LNCAP (cell line): ENCODE measurements at regions not wholly inside any gene's neighbourhood (a gene's known extent, or its start where the extent isn't known, plus 50 kb on each side); places are given as distances from the start of the nearest gene placed in this dataset.

Experiments
- TF ChIP-seq, protein P1 (sequence below): fragments of 450-650 bp; IDR thresholded peaks from 2 replicates; pipeline ENCODE4 v1.5.1; 2017; ENCODE audit warnings: mild to moderate bottlenecking

- TF ChIP-seq, protein P1, sequence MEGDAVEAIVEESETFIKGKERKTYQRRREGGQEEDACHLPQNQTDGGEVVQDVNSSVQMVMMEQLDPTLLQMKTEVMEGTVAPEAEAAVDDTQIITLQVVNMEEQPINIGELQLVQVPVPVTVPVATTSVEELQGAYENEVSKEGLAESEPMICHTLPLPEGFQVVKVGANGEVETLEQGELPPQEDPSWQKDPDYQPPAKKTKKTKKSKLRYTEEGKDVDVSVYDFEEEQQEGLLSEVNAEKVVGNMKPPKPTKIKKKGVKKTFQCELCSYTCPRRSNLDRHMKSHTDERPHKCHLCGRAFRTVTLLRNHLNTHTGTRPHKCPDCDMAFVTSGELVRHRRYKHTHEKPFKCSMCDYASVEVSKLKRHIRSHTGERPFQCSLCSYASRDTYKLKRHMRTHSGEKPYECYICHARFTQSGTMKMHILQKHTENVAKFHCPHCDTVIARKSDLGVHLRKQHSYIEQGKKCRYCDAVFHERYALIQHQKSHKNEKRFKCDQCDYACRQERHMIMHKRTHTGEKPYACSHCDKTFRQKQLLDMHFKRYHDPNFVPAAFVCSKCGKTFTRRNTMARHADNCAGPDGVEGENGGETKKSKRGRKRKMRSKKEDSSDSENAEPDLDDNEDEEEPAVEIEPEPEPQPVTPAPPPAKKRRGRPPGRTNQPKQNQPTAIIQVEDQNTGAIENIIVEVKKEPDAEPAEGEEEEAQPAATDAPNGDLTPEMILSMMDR = no peak
Observed at GRCh38 chr3:103349760-103350159, 914.9 kb downstream of the ZPLD1 start.

GRCh38 chr3:103365467-103365866, 930.7 kb downstream of the ZPLD1 start:
- TF ChIP-seq, protein P1 = no peak

DNA sequence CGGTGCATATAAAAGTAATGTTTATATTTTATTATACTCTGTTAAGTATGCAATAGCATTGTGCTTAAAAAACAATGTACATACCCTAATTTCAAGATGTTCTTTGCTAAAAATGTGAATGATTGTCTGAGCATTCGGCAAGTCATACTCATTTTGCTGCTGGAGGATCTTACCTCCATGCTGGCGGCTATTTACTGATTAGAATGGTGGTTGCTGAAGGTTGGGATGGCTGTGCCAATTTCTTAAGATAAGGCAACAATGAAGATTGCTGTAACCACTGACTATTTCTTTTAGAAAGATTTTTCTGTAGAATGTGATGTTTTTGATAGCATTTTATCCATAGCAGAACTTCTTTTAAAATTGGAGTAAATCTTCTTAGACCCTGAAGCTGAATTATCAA, 932.7 kb downstream of the ZPLD1 start:
- TF ChIP-seq, protein P1 = no peak

DNA sequence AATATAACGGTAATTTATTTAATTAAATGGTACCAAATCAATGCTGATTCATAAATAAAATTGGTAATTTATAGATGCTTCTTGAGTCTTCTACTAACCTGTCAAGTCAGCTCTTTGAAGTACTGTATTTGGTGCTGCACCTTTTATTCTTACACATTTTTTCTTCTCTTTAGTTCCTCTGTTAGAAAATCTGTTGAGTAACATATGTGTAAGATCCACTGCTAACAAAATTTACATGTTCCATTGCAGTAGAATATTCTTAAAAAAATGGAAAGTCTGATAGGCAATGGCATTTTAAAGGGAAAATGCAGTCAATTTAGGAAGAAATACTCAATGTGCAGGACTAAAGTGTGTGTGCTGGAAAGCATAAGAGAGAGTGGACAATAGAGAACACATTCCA, 936.6 kb downstream of the ZPLD1 start:
- TF ChIP-seq, protein P1 = no peak

DNA sequence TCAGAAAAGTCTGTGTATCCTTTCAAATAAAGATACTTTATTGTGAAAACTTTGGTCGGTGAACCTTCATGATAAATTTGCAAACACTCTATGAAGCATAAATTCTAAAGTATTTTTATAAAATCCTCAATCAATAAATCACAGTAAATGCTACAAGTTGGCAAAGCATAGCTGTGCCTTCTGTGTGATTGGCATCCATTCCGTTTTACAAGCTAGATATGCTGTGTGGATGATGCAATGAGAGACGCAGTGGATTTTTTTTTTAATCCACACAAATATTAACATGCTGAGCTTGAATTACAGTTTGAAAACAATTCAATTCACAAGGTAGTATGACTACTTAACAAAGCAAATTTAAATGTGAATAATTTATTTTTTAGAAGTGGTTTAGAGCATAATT, 937.2 kb downstream of the ZPLD1 start:
- TF ChIP-seq, protein P1 = no peak

DNA sequence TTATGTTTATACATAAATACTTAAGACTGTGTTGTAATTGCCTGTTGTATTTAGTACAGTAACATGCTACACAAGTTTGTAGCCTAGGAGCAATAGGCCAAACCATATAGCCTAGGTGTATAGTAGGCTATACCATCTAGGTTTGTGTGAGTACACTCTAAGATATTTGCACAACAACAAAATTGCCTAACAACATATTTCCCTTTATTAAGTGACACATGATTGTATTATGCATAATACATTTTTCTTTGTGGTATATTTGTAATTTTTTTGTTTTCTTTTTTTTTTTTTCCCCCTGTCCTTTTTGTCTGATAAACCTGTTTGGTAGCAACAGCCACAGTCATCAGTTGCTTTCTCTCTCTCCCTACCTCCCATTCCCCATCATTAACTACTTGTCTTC, 945.6 kb downstream of the ZPLD1 start:
- TF ChIP-seq, protein P1 = no peak

GRCh38 chr3:103381296-103382079, 946.7 kb downstream of the ZPLD1 start:
- TF ChIP-seq, protein P1 = no peak
